Thyroid gland (tissue), 4 donors: ENCODE measurements at regions not wholly inside any gene's neighbourhood (a gene's known extent, or its start where the extent isn't known, plus 50 kb on each side); places are given as distances from the start of the nearest gene placed in this dataset.

ENCODE experiments used
- CTCF ChIP-seq, 6 experiments: fragments of 200-600 bp in 3 of 6; fragments of 450-650 bp in 3 of 6; sonication (generic) in 3 of 6; IDR thresholded peaks; one replicate each; pipeline ENCODE4 v1.5.1; 2016 to 2019; ENCODE audit warnings: antibody characterized with exemption in 6 of 6, mild to moderate bottlenecking in 2 of 6, inconsistent platforms in 1 of 6, moderate library complexity in 1 of 6
- POLR2A ChIP-seq, 2 donors: fragments of 450-650 bp; IDR thresholded peaks; one replicate each; pipeline ENCODE4 v1.6.1; 2017; ENCODE audit warnings: antibody characterized with exemption in 2 of 2, mild to moderate bottlenecking in 2 of 2, moderate library complexity in 1 of 2

- TF ChIP-seq CTCF (IDR thresholded peaks at IDR 0.05), result no peak
- no peak for TF ChIP-seq POLR2A (IDR thresholded peaks at IDR 0.05)
These were observed 765.5 kb upstream of the HTR2C start for GRCh38 chrX:113818346-113818745.
